ENCODE measurements at regions not wholly inside any gene's neighbourhood (a gene's known extent, or its start where the extent isn't known, plus 50 kb on each side); places are given as distances from the start of the nearest gene placed in this dataset.

DNA sequence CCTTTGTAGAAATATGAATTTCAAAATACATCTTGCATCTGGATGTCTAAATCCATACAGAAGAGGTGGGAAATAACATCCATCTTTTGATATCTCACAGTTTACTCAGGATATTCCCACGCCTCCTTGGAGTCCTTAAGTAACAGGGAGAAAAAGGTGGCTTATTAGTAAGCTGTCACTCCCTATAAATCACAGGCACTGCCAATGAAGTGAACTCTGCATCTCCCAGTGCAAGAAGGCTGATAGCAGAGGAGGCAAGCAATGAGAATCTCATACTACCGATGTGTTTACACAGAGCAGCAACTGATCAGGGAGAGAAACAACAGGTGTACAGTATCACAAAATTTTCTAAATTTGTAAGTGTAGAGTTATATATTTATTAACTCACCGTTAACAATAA lies 551.8 kb downstream of the NXPH1 start:
- Mint-ChIP-seq H3K36me3 (no peaks in the 10 kb centered on the region), H3K27ac (no peak overlapping the region), H3K4me1 (peaks cover 15% of the 10 kb centered on the region), H3K27me3 (ENCODE audit: low read depth) (no peaks in the 10 kb centered on the region), H3K4me3 (no peak overlapping the region), H3K9me3 (0 out of 2 replicates have a peak, but pooled peaks cover 3% of the 10 kb centered on the region)
- ATAC-seq = no peak
- POLR2A ChIA-PET = no interaction called here
- CTCF ChIA-PET = interaction anchor here (0.6 kb wide), 1 partner anchor 475 kb away, joined by 3 read pairs; no protein-coding TSS in a partner anchor
- TF ChIP-seq ATF2 (CRISPR knock-in tag; IDR thresholded peaks at IDR 0.05; ENCODE audit: borderline replicate concordance, low read depth) = no peak
- TF ChIP-seq, protein P1, sequence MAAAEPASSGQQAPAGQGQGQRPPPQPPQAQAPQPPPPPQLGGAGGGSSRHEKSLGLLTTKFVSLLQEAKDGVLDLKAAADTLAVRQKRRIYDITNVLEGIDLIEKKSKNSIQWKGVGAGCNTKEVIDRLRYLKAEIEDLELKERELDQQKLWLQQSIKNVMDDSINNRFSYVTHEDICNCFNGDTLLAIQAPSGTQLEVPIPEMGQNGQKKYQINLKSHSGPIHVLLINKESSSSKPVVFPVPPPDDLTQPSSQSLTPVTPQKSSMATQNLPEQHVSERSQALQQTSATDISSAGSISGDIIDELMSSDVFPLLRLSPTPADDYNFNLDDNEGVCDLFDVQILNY (CRISPR knock-in tag; IDR thresholded peaks at IDR 0.05) = no peak
- no peak for TF ChIP-seq CDX4 (CRISPR knock-in tag; IDR thresholded peaks at IDR 0.05; ENCODE audit: borderline replicate concordance)
- TF ChIP-seq, protein P2, sequence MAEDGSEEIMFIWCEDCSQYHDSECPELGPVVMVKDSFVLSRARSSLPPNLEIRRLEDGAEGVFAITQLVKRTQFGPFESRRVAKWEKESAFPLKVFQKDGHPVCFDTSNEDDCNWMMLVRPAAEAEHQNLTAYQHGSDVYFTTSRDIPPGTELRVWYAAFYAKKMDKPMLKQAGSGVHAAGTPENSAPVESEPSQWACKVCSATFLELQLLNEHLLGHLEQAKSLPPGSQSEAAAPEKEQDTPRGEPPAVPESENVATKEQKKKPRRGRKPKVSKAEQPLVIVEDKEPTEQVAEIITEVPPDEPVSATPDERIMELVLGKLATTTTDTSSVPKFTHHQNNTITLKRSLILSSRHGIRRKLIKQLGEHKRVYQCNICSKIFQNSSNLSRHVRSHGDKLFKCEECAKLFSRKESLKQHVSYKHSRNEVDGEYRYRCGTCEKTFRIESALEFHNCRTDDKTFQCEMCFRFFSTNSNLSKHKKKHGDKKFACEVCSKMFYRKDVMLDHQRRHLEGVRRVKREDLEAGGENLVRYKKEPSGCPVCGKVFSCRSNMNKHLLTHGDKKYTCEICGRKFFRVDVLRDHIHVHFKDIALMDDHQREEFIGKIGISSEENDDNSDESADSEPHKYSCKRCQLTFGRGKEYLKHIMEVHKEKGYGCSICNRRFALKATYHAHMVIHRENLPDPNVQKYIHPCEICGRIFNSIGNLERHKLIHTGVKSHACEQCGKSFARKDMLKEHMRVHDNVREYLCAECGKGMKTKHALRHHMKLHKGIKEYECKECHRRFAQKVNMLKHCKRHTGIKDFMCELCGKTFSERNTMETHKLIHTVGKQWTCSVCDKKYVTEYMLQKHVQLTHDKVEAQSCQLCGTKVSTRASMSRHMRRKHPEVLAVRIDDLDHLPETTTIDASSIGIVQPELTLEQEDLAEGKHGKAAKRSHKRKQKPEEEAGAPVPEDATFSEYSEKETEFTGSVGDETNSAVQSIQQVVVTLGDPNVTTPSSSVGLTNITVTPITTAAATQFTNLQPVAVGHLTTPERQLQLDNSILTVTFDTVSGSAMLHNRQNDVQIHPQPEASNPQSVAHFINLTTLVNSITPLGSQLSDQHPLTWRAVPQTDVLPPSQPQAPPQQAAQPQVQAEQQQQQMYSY (CRISPR knock-in tag; IDR thresholded peaks at IDR 0.05) = no peak
- TF ChIP-seq ZNF219 (CRISPR knock-in tag; IDR thresholded peaks at IDR 0.05; ENCODE audit: borderline replicate concordance) = no peak
- TF ChIP-seq, protein P3, sequence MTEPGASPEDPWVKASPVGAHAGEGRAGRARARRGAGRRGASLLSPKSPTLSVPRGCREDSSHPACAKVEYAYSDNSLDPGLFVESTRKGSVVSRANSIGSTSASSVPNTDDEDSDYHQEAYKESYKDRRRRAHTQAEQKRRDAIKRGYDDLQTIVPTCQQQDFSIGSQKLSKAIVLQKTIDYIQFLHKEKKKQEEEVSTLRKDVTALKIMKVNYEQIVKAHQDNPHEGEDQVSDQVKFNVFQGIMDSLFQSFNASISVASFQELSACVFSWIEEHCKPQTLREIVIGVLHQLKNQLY (CRISPR knock-in tag; IDR thresholded peaks at IDR 0.05) = no peak
- TF ChIP-seq SMAD4 (CRISPR knock-in tag; IDR thresholded peaks at IDR 0.05) = no peak
- no peak for TF ChIP-seq JAZF1 (CRISPR knock-in tag; IDR thresholded peaks at IDR 0.05)
- TF ChIP-seq GABPB1 (CRISPR knock-in tag; IDR thresholded peaks at IDR 0.05) = no peak
- TF ChIP-seq HMGA2 (CRISPR knock-in tag; IDR thresholded peaks at IDR 0.05) = no peak
- no peak for DNase-seq (ENCODE audit: low spot score)

- CTCF ChIA-PET = no interaction called here
- TF ChIP-seq KAT7 (CRISPR knock-in tag; IDR thresholded peaks at IDR 0.05; ENCODE audit: borderline replicate concordance) (no peak), SOX15 (CRISPR knock-in tag; IDR thresholded peaks at IDR 0.05) (no peak), IRF2 (CRISPR knock-in tag; IDR thresholded peaks at IDR 0.05; ENCODE audit: borderline replicate concordance, low read depth) (no peak), FOXJ3 (CRISPR knock-in tag; IDR thresholded peaks at IDR 0.05; ENCODE audit: borderline replicate concordance) (no peak)
- TF ChIP-seq, protein P4, sequence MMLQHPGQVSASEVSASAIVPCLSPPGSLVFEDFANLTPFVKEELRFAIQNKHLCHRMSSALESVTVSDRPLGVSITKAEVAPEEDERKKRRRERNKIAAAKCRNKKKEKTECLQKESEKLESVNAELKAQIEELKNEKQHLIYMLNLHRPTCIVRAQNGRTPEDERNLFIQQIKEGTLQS (CRISPR knock-in tag; conservative IDR thresholded peaks at IDR 0.05) = no peak
- TF ChIP-seq, protein P5, sequence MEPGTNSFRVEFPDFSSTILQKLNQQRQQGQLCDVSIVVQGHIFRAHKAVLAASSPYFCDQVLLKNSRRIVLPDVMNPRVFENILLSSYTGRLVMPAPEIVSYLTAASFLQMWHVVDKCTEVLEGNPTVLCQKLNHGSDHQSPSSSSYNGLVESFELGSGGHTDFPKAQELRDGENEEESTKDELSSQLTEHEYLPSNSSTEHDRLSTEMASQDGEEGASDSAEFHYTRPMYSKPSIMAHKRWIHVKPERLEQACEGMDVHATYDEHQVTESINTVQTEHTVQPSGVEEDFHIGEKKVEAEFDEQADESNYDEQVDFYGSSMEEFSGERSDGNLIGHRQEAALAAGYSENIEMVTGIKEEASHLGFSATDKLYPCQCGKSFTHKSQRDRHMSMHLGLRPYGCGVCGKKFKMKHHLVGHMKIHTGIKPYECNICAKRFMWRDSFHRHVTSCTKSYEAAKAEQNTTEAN (CRISPR knock-in tag; IDR thresholded peaks at IDR 0.05) = no peak
- TF ChIP-seq, protein P6, sequence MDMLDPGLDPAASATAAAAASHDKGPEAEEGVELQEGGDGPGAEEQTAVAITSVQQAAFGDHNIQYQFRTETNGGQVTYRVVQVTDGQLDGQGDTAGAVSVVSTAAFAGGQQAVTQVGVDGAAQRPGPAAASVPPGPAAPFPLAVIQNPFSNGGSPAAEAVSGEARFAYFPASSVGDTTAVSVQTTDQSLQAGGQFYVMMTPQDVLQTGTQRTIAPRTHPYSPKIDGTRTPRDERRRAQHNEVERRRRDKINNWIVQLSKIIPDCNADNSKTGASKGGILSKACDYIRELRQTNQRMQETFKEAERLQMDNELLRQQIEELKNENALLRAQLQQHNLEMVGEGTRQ (CRISPR knock-in tag; IDR thresholded peaks at IDR 0.05) = no peak
- H3K9me3 Mint-ChIP-seq = 0 out of 2 replicates have a peak, but pooled peaks cover 3% of the 10 kb centered on the region
Observed at GRCh38 chr7:8988267-8988666, 554.9 kb downstream of the NXPH1 start.

More at GRCh38 chr7:8988267-8988666, 554.9 kb downstream of the NXPH1 start:
- Mint-ChIP-seq H3K36me3 (no peaks in the 10 kb centered on the region), H3K4me1 (peaks cover 5% of the 10 kb centered on the region), H3K4me3 (no peak overlapping the region), H3K27ac (no peak overlapping the region), H3K27me3 (ENCODE audit: low read depth) (no peaks in the 10 kb centered on the region)
- DNase-seq (ENCODE audit: low spot score) (no peak), ATAC-seq (no peak)
- POLR2A ChIA-PET = no interaction called here

Measured in WTC11 (cell line).